AG09319 (cell line): ENCODE measurements at regions not wholly inside any gene's neighbourhood (a gene's known extent, or its start where the extent isn't known, plus 50 kb on each side); places are given as distances from the start of the nearest gene placed in this dataset.

ENCODE experiments used
- DNase-seq: peaks from one replicate; pipeline ENCODE4 v3.0.0-alpha.2; 2010; ENCODE audit warnings: low read depth; ENCODE audit errors: extremely low read depth
- CTCF ChIP-seq: IDR thresholded peaks from 2 replicates; pipeline ENCODE4 v1.5.1; 2011; ENCODE audit warnings: low read depth, mild to moderate bottlenecking, inconsistent platforms, low read length, moderate library complexity

- TF ChIP-seq CTCF = no peak
- no peak for DNase-seq
Observed at GRCh38 chr14:80325688-80326087, 114.4 kb upstream of the DIO2 start.

GRCh38 chr14:80325112-80325511 is 113.8 kb upstream of the DIO2 start:
- no peak for TF ChIP-seq CTCF
- DNase-seq = no peak

GRCh38 chr14:80324649-80325048 is 113.3 kb upstream of the DIO2 start:
- TF ChIP-seq CTCF = no peak
- DNase-seq = no peak

- DNase-seq = no peak
- no peak for TF ChIP-seq CTCF
Observed at GRCh38 chr14:80323038-80323665, 111.8 kb upstream of the DIO2 start.

- DNase-seq = no peak
Observed at GRCh38 chr14:80316441-80316840, 105.1 kb upstream of the DIO2 start.

GRCh38 chr14:80315681-80316080 is 104.4 kb upstream of the DIO2 start:
- no peak for TF ChIP-seq CTCF
- DNase-seq = no peak

More at GRCh38 chr14:80316441-80316840, 105.1 kb upstream of the DIO2 start:
- TF ChIP-seq CTCF = no peak

GRCh38 chr14:80313806-80314205 is 102.5 kb upstream of the DIO2 start:
- TF ChIP-seq CTCF = no peak
- DNase-seq = peak; percentile 44
